CMK (cell line): ENCODE measurements at regions not wholly inside any gene's neighbourhood (a gene's known extent, or its start where the extent isn't known, plus 50 kb on each side); places are given as distances from the start of the nearest gene placed in this dataset.
A peak's percentile ranks its signal among the peaks of the same experiment; 100 is the strongest.
"Not testable (repeated sequence)": the region's sequence is repeated elsewhere in the genome, so short reads cannot be mapped to it uniquely, and the experiment has no call there.

Experiments
- DNase-seq: peaks from one replicate; pipeline ENCODE4 v3.0.0-alpha.2; 2010; ENCODE audit warnings: low read depth

DNA sequence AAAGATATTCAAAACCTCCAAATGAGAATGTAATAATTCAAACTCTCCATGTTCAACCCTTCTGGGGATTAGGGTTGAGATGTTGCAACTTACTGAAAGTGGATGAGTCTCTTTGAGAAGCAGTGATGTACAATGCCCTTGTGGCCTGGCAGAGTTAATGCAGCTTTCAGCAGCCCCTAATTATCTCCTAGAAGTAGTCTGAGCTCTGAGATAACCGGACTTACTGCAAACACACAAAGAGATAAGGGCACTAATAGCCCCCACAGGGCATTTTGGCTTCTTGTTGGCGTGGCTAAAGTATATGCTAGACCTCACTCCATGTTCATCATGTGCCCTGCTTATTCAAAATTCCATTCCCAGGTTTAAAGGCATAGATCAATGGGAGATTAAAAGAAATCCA is 404.7 kb downstream of the NEBL start:
- peak; percentile 20 for DNase-seq

DNA sequence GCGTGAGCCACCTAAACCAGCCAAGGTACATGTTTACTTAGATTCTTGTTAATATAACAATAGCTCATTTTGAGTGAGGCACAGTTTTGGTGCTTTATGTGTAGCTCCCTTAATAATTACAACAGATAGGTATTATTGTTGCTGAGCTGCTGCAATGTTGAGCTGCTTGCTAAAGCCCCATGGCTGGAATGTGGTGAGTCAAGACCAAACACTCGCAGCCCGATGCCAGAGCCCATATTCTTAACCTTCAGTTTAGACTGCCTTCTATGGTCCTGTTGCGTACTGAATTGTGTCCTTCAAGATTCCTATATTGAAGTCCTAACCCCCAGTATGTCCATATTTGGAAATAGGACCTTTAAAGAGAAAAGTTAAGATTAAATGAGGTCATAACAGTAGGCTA is 407.1 kb downstream of the NEBL start:
- DNase-seq: no peak

DNA sequence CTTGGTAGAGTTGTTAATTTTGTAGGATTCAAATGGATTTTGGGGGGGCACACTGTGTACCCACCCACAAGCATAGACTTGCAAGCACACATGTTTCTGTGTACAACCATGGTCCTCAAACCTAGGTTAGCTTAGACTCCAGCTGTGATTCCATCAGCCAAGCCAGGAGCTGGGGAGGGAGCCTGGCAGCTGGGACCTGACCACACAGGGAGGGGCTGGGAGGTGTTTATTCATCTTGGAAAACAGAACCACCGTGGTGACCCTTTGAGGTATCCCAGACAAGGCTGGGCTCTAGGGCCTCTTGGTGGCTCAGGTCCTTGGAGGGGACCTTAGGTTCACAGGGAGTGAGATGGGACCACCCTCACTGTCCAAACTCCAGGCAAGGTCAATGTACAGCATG is 410.3 kb downstream of the NEBL start:
- DNase-seq: no peak

DNA sequence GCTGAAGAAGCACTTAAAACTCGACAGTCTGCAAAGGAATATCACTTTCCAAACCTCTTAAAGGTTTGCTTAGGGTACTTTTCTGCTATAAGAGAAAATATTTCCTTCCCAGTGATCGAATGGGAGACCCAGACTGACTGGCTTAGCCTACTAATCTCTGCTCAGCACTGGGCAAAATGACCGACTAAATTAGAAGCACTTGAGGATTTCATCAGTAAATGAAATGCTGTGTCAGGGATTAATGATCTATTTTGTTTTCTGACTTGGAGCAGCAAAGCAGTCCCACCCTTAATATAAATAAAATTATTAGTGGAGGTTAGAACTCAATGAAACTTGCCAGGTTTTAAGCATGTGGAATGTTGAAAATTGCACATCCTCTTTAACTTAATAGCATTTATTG is 411.6 kb downstream of the NEBL start:
- DNase-seq: no peak

DNA sequence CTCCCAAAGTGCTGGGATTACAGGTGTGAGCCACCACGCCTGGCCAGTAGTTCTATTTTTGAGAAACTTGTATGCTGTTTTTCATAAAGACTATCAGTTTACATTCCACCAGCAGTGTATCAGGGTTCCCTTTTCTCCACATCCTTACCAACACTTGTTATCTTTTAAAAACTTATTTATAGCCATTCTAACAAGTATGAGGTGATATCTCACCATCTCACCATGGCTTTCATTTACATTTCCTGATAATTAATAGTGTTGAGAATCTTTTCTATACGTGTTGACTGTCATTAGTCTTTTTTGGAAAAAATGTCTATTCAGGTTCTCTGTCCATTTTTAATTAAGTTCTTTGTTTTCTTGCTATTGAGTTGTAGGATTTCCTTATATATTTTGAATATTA is 416.1 kb downstream of the NEBL start:
- no peak for DNase-seq

DNA sequence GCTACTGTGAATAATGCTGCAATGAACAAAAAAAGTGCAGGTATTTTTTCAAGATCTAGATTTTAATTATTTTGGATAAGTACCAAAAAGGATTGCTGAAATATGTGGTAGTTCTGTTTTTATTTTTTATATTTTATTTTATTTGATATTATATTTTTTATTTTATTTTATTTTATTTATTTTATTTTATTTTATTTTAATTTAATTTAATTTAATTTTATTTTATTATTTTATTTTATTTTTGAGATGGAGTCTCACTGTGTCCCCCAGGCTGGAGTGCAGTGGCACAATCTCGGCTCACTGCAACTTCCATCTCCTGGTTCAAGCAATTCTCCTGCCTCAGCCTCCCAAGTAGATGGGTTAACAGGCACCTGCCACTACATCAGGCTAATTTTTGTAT is 416.5 kb downstream of the NEBL start:
- not testable (repeated sequence) for DNase-seq

DNA sequence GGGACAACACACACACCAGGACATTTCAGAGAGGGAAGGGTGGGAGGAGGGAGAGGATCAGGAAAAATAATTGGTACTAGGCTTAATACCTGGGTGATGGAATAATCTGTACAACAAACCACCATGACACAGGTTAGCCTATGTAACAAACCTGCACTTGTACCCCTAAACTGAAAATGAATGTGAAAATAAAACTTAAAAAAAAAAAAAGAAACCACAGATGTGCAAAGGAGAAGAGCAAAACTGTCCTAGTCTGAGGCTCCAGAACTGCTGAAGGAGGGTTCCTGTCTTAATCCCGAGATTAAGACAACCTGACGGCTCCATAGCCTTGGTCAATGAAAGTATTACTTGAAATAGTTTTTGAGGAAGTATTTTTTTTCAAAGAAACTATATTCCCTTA is 423.0 kb downstream of the NEBL start:
- no peak for DNase-seq

DNA sequence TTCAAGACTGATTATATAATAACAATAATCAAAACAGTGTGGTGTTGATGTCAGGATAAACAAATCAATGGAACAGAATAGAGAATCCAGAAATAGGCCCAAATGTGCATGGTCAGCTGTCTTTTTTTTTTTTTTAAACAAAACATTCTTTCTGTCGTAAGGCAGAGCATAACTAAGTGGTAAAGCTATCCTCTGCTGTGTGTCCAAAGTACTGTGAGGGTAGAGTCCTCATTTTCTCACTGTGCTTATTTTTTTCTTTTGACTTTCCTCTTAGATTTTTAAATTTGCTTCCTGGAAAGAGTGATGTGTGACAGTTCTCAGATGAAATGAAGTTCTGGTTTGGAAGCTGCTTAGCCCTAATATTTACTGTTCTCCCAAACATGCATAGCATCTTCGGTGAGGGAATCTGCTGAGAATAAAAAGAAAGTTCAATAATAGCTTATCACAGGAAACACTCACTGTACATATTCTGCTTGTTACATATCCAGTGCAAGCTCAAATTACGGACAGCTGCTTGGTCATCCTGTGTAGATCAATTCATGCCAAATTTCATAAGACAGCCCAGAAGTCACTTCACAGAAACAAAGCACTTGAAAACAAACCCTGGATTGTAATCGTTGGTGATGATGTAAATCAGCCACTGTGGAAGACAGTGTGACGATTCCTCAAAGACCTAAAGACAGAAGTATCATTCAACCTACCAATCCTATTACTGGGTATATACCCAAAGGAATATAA is 423.9 kb downstream of the NEBL start:
- DNase-seq: no peak

DNA sequence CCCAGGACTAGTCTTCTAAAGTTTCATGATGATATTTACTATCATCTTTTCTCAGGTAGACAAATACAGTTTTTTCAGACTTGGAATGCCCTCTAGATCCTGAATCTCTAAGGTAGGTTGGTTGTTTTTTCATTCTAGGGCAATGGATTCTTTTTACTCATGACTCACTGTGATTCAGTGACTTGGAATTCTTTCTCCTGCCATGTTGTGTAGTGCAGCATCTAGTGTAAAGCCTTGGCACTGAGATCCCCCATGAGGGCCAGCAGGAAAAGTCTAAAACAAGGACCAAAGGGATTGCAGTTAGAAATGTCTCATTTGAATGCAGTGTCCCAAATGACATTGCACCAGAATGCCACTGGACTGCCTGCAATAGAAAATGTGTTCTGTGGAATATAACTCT is 430.4 kb downstream of the NEBL start:
- DNase-seq: no peak

DNA sequence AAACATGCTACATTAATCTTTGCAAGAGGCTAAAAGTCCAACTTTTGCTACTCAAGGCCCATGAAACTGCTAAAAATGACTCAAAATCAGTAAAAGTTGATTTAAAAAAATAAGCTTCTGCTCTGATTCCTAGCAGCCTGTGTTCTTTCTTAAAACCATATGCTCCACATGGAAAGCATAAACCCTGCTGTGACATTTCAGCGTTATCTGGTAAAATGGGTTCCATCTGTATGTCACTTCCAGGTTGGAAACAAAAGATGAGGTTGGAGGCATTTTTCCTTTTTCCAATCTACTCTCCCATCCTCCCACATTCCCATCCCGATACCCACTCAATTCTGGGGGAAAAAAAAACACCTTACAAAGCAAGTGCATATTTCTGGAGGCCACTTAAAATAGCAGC is 439.5 kb downstream of the NEBL start:
- DNase-seq: no peak

DNA sequence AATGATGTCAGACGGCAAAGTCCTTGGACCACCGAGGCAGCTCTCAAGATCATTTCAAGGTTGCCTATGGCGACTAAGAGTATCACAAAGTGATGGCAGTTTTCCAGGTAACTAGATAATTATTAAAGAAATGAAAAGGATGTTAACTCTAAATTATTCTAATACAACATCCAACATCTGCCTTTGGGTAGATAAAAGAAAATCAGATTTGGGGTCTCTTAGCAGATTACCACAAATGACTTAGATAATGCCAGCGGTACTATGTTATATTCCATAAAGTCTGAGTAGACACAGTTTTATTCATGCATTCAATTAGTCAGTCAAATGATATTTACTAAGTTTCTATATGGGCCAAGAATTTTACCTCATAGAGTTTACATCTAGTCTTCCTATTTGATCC is 441.3 kb downstream of the NEBL start:
- DNase-seq: no peak

DNA sequence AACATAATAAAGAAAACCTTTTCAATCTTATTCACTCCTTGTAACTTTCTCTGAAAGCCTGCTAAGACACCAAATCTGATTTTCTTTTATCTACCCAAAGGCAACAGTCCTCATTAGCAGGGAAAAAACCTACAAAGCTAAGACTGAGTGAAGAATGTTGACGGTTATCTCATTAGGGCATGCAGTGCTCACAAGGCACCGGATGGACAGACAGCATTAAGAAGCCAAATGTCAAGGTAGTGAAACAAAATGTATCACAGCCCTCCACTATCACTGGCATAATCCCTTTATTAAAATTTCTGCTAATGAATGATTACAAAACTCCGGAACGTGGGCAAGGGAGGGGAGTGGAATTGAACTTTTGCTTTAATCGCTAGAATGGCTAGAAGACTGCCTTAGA is 442.8 kb downstream of the NEBL start:
- DNase-seq: no peak

DNA sequence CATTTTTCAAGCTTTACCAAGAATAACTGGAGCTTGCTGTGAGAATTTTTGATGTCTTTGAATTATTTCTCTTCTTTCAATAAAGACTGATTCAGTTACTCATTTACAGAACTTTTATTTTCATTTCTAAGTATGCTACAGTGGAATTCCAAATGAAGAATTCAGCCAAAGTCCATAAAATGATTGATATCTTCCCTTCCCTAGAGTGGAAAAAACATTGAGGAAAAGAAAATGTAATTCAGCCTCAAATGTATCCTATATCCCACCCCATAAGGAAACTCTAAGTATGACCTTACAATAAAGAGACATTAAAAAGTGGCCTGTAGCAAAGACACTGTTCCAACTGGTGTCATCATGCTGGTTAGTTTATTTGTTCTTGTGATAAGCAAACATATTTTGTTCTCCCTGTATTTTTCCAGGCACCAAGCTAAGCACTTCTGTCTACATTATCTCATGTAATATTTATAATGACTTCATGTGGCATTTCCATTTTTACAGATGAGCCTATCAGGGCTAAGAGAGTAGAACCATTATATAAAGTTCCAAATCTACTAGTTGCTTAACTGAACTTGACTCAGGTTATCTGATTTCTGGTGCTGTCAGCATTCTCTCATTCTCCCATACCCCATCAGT is 450.4 kb downstream of the NEBL start:
- DNase-seq: no peak

DNA sequence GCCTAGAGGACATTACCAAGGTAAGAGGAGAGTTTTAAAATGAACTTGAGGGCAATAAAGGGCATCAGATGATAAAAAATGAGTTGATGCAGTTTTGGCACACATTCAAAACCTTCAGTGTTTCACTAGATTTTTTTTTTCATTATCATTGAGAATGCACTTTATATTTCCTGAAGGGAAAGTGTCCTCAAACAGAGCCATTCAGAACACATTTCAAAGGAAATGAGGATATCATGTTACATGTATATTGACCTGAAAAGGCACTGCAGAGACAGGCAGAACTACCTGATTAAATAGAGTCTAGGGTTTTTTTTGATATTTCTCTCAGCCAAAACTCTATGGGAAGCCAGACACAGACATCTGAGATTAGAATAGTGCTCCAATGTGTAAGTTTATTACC is 454.0 kb downstream of the NEBL start:
- DNase-seq: no peak

DNA sequence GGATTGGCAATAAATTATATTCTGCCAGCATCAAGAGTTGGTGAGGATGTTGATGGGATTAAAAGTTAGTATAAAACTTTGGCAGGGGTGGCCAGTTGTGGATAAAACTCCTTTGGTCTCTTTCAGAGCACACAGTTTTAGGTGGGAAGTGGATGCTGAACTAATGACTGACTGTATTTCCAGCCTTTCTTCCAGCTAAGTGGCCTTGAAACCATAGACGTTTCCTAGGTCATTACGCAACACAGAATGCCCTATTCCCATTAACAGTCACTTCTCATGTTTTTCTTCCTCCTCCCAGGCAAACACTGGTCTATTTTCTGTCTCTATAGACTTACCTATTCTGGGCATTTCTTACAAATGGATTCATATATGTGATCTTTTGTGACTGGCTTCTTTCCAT is 467.4 kb downstream of the NEBL start:
- no peak for DNase-seq

DNA sequence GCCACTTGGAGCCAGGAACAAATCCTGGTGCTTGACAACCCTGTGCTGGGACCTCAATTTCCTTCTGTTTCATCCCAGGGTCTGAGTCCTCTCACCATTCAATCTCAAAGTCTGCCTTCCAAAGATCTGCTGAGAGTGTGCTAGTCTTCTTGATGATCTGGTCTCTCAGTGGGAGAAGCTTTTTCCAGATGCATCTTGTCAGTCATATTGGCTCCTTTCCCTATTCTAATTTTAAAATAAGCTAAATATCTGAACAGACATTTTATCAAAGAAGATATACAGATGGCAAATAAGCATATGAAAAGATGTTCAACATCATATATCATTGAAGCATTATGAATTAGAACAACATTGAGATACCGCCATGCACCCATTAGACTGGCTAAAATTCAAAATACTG is 469.3 kb downstream of the NEBL start:
- no peak for DNase-seq

DNA sequence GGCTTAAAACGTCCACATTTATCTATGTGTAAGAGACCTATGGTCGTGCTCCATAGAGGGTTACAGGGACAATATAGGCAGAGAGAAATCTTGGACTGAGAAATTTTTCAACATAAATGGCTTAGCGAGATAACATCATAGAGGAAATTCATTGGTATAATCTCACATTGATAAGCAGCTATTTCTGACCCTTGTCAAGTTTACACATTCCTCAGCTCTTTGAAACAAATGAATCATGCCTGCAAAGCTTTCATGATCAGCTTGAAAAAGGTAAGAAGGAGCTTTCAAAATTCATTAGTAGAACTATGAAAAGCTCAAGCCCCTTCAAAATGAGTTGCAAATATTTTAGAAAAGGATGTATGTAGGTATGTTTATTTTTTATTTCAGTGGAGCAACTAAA is 478.8 kb downstream of the NEBL start:
- no peak for DNase-seq

DNA sequence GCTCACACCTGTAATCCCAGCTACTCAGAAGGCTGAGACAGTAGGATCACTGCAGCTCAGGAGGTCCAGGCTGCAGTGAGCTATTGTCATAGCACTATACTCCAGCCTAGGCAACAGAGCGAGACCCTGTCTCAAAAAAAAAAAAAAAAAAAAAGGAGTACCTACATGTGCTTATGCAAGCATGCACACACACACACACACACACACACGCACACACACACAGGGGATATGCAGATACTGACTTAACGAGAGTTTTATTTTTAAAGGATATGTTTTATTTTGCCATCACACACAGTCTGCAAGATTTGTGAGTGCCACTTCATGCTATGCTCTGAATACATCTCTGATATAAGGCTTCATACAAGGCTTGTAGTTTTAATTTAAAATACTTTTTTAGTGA is 479.3 kb downstream of the NEBL start:
- no peak for DNase-seq

DNA sequence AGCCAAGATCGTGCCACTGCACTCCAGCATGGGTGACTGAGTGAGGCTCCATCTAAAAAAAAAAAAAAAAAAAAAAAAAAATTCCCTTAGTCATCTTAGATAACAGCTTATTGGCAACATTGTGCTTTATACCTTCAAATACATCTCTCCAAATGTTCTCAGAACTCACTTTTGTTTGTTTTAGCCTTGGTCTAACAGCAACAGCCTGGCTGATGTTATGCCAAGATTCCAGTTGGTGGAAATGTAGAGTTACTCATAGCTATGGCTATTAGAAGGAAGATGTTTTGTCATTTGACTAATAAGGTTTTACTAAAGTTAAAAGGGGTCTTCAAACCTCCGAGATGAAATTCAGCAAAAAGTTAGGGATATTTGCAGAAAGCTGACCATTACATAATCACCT is 481.4 kb downstream of the NEBL start:
- DNase-seq: no peak

DNA sequence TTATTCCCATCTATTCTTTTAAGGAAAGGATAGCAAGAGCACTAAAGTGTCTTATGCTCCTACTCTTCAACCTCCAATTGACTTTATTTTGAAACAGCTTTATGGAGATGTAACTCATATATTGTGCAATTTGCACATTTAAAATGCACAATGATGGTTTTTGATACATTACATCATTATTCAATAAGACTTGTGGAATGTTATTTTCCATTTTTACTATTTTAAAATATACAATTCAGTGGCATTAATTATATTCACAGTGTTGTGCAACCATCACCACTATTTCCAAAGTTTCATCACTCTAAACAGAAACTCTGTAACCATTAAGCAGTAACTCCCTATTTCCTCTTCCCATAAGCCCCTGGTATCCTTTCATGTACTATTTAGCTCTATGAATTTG is 489.8 kb downstream of the NEBL start:
- no peak for DNase-seq

DNA sequence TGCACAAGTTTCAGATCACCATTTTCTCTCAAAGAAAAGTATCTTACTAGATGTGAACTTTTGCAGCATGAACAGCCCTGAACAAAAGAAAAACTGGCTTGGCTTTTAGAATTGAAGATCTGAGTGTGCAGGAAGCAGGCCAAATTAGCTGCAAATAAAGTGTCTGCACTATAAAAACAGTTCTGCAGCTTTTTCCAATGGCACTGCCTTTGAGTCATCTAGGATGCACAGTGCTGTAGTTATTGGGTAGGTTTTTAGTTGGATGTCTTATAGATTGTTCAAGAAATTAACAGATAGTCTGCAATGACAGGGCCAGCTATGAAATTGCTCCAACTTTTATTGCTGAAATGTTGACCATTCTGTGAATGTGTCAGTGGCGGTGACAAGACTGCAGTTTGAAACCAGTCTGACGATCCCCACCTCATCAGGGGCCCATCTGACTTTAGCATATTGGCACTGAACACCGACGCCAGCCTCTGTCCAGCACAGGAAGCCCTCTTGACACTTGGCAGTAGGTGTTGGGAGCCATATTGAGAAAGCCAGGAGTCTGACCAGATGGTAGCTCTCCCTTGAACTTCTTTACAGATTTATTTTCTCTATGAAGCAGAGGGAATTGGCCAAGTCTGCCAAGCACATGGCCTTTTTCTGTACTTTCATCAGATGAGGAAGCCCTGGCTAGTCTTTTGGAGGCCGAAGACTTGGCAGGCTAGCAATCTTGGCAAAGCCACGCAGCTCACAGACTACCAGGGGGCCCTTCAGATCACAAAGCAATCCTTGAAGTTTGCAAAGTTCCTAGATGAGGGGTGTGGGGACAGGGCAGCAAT is 490.6 kb downstream of the NEBL start:
- no peak for DNase-seq

DNA sequence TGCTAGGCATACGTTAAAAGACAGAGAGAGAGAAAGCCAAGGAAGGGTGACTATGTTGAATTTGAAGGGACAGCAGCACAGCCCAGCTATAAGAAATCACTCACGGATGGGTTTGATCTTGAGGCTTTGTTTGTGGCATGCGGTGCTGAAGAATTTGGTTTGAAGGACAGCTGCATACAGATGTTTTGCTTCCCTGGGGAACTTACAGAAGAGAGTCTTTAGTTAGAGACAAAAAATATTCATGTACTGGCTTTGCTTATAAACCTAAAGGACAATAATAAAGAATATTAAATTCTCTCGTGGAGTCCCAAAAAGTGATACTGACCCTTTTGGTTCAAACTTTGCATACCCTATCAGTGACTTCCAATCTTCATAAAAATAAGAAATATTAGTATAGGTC is 491.4 kb downstream of the NEBL start:
- DNase-seq: no peak

DNA sequence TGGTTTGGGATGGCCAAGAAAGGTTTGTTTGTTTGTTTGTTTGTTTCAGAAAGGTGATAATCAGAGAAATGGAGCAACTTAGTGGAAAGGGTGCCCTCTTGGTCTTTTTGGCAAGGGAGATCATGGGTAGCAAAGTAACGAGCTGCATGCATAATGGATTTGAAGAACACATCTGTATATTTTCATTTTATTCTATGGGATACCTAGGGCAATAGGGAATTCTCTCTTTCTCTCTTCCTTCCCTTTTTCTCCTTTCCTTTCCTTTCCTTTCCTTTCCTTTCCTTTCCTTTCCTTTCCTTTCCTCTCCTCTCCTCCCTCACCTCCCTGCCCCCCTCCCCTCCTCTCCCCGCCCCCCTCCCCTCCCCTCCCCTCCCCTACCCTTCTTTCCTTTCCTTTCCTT is 492.1 kb downstream of the NEBL start:
- no peak for DNase-seq
